NCI-H146 (cell line): ENCODE measurements at regions not wholly inside any gene's neighbourhood (a gene's known extent, or its start where the extent isn't known, plus 50 kb on each side); places are given as distances from the start of the nearest gene placed in this dataset.
"Not testable (repeated sequence)": the region's sequence is repeated elsewhere in the genome, so short reads cannot be mapped to it uniquely, and the experiment has no call there.

Source experiments
- DNase-seq: peaks from one replicate; lab custom pipeline; 2025; lab: John Stamatoyannopoulos, UW

DNA sequence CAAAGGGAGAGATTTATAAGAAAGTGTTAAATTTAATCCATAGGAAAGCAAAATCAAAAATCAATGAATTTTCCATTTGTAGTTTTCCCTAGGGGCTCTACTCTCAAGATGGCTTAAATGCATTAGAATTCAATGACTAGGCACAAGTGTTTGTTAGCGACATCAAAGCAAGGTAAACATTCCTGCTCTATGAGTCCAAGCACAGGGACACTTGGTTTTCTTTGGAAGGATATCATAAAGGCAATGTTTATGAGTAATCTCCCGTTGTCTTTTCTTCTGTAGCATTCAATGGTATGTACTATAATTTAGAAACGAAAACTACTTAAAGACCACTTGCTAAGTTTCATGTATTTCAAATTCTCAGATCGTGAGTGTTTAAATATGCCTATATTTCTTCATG, 54.8 kb upstream of the ZNF717 start:
- not testable (repeated sequence) for DNase-seq

- not testable (repeated sequence) for DNase-seq
Measured at GRCh38 chr3:75850301-75851008, 65.1 kb upstream of the ZNF717 start.

DNA sequence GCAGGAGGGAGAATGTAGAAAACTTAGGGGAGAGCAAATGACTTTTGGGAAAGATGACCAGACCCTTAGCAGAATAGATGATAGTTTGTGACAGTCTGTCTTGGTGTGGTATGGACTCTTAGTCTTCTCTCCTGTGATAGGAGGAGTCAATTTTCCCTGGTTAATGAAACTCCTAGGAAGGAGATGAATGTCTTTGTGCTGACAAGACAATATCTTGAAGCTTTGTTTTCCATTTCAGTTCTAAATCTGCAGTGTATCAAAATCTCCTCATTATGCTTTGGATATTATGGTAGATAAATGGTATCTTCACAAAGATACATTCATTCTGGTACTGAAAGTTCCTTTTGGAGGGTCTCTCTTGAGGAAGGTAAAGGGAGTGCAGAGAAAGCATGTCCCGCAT, 77.8 kb upstream of the ZNF717 start:
- no peak for DNase-seq

GRCh38 chr3:75863878-75864277, 78.5 kb upstream of the ZNF717 start:
- DNase-seq = no peak

- not testable (repeated sequence) for DNase-seq
Measured at GRCh38 chr3:75883719-75884118, 98.4 kb upstream of the ZNF717 start.

DNA sequence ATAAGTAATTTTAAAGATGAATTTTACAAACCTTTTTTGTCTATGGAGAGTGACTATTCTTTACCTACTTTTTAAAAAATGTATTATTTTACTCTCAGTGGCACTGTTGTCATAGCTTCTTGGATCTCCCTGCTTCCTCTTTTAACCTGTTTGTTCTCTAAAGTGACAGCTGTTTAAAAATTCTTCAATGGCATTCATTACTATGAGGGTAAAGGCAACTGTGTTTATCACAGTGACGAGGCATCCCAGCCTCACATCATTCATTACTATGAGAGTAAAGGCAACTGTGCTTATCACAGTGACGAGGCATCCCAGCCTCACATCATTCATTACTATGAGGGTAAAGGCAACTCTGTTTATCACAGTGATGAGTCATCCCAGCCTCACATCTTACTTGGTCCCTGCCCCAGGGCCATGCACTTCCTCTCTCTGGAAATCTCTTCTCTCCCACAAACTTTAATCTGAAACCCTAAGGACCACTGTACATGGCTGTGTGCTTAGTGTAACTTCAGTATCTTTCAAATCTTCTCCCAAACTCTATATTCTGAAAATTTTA, 101.7 kb upstream of the ZNF717 start:
- DNase-seq = no peak

GRCh38 chr3:75894234-75894633, 108.9 kb upstream of the ZNF717 start:
- no peak for DNase-seq

DNA sequence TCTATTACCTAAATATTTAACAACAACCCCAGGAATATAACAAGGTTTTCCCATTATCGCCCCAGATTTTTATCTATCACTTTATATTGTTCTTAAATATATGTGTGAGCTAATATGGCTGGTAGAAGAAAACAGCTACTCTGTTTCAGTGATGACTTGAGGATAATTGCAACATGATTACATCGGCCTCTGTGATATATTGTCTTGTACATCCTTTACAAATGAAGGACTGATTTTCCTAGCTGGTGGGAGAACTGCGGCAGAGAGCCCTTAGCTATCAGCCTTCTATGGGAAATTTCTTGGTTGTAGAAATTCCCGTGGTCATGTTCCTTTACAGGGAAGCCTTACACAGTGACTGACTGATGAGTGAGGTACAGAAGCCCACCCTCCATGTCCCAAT, 110.9 kb upstream of the ZNF717 start:
- DNase-seq = no peak

DNA sequence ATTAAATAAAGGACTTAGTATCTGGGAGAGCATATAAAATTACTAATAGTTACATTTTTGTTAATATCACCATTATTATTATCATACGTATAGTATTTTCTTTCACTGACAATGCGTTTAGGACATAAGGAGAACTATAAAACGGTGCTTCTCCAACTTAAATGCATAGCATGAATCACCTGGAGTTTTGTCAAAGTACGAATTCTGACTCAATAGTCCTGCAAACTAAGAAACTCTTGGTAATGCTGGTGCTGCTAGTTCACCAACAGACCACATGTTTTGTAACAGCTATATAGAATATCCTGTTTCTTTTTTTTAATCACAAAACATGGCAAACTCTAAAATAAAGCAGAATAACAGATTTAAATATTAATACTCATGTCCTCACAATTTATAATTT, 116.1 kb upstream of the ZNF717 start:
- DNase-seq = not testable (repeated sequence)

GRCh38 chr3:75906555-75907112, 121.3 kb upstream of the ZNF717 start:
- DNase-seq = no peak

DNA sequence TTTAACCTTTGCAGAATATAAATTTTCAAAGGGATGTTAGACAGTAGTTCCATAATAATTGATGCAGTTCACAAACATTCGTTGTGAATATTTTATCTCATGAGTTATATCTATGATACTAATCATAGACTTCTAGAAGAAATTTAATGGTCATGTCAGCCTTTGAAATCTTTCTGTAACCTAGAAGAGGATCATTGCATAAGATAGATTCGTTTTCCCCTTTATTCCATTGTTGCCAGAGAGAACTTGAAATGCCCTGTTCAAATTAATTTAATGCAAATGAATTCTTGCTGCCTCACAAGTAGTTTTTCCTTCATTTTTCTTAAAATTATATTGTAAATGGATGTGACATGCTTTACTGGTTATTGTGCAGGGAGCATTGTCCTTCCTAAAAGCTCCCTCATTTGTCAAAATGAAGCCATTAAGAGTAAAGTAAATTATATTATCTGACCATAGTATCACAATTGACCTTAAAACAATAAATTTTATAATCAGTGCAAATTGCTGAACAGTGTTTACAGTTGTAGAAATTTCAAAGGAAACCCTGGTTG, 128.5 kb upstream of the ZNF717 start:
- no peak for DNase-seq

DNA sequence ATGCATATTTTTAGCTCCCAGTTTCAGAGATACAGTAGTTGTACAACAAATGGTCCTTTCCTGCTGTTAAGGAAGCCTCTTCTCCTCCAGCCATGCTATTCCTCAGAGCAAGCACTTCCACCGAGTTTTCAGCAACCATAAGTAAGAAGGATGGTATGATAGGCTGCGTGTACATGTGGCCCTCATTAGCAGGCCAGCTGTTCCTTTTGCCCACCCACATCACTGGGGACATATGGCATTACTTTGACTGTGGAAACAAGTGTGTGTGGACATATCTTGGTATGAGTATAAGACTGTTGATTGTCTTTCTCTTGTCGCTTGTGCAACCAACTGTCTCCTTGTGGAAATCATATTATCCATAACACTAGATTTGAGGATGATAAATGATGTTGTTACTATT, 129.4 kb upstream of the ZNF717 start:
- DNase-seq = not testable (repeated sequence)

GRCh38 chr3:75938921-75939320, 153.6 kb upstream of the ZNF717 start:
- no peak for DNase-seq

DNA sequence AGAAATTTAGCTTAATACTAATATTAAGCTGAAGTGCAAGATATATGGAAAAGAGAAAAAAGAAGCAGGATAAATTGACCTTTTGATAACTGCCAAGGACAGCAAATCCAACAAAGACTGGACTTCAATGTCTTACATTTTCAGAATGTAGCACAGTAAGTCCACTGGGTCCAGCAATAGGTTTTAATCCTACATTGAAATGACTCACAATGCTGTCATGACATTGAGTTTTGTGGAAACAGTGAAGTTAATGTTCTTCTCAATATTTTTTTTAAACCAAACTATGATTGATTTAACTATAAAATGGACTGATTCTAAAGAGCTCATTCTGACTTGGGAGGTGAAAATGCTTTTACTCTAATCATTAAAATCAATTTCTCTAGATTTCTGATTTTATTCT, 166.6 kb upstream of the ZNF717 start:
- DNase-seq = no peak

DNA sequence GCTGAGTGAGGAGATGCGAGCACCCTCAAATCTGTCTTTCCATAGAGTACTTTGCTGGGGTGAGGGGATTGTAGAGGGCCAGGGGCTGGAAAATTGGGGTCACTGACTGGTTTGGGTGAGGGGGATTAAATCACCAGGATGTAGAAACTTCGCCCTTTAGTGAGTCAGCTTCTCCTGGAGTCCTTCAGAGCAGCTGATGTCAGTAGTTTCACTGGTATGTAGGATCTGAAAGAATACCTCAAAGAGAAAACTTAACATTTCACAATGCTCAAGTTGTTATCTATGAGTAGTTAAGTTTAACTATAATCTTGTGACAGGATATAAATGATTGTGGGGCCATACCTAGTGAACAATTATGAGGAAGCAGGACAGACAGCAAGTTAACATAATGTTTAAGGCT, 174.7 kb upstream of the ZNF717 start:
- not testable (repeated sequence) for DNase-seq

- DNase-seq = not testable (repeated sequence)
Measured at GRCh38 chr3:75962054-75962453, 176.7 kb upstream of the ZNF717 start.

DNA sequence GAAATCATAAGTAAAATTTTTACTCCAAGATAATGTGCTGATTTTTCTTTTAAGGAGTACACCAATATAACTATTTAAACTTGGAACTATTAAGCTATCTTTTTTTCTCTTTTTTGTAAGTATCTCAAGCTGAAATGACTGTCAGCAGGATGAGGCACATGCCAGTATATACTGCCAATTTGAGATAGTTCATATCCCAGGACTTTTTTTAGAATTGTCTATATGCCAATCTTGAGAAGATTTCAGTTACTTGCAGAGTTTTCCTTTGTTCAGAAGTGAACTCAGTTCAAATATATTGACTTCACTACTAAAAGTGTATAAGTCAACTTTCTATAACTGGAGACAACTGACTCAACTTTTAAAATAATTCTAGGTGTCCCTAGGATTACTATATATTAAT, 181.7 kb upstream of the ZNF717 start:
- DNase-seq = no peak

DNA sequence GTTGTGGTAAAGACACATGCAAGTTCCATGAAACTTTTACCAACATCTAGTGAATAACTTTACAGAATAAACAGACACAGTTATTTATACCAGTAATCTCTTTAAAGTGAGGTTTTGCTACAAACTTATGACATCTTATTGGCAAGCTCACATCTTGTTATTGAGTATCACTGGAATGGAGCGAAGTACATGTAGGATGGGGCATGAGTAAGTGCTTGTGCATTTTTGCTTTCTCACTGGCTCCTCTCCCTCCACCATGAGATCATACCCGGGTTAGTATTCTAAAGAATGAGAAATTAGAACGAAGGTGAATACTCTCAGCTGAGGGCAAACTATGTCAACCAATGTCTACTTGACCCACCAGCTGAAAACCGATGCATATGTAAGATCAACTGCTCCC, 193.3 kb upstream of the ZNF717 start:
- no peak for DNase-seq

DNA sequence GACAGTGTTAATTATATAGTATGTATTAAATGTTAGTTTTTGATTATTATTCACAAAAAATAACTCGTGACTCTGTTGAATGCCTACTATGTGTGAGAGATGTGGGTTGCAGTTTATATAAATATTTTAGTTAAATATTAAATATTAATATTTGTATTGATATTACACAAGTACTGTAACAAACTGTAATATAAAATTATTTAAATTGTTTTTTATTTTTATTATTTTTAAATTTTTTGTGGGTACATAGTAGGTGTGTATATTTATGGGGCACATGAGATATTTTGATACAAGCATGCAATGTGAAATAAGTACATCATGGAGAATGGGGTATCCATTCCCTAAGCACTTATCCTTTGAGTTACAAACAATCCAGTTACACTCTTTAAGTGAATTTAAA, 196.1 kb upstream of the ZNF717 start:
- DNase-seq = no peak

DNA sequence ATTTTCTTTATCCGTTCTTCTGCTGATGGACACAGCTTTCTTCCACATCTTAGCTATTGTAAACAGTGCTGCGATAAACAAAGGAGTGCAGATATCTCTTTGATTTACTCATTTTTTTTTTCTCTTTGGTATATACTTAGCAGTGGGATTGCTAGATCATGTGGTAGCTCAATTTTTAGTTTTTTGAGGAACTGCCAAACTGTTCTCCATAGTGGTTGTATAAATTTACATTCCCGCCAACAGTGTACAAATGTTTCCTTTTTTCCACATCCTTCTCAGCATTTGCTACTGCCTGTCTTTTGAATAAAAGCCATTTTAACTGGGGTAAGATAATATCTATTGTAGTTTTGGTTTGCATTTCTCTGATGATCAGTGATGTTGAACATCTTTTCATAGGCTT, 196.8 kb upstream of the ZNF717 start:
- DNase-seq = no peak

- DNase-seq = no peak
Measured at GRCh38 chr3:75983111-75983510, 197.8 kb upstream of the ZNF717 start.

DNA sequence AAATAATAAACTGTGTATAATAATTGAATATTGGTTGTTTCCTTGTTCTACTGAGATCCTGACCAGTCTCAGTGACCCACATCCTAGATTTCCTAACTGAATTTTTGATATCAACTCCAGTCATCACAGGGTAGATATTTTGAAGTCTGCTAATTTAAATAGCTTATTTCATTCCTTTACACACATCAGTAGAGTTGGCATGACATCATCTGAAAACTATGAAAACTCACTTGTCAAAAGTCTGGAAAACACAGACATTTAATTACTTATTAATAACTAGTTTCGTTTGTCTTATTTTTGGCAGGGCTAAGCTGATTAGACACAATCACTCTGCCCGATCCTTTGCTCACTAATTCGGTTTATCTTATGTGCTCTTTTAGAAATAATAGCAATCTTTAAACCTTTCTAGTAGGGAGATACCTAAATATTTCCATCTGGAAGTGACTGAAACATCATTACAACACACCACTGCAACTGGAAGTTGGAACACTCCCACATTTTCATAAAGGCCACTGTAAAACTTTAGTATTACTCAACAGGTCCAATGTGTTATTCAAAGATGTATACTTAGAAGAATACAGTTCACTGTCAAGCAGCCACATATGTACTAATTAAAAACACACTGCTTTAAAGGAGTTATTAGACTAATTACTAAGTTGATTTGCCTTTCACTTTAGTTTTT, 198.4 kb upstream of the ZNF717 start:
- no peak for DNase-seq

GRCh38 chr3:75985432-75985831, 200.1 kb upstream of the ZNF717 start:
- no peak for DNase-seq
